ENCODE measurements at regions not wholly inside any gene's neighbourhood (a gene's known extent, or its start where the extent isn't known, plus 50 kb on each side); places are given as distances from the start of the nearest gene placed in this dataset.

DNA sequence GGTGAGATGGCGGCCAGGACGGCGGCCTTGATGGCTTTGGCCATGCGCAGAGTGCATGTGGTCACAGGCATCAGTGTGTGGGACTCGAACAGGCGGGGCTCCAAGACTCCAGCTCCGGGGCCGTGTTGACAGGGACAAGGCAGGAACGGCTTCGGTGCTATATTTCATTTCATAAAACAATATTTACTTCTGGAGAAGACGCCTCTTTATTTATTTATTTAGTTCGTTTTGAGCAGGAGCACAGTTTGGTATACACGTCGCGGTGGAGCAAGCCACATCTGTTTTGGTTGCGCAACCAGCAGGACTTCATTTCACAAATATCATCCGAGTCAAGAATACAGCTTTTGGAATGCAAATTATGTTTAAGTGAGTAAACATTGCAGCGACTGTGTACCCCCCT lies 166.7 kb upstream of the TSHZ3 start:
- TF ChIP-seq, protein P1, sequence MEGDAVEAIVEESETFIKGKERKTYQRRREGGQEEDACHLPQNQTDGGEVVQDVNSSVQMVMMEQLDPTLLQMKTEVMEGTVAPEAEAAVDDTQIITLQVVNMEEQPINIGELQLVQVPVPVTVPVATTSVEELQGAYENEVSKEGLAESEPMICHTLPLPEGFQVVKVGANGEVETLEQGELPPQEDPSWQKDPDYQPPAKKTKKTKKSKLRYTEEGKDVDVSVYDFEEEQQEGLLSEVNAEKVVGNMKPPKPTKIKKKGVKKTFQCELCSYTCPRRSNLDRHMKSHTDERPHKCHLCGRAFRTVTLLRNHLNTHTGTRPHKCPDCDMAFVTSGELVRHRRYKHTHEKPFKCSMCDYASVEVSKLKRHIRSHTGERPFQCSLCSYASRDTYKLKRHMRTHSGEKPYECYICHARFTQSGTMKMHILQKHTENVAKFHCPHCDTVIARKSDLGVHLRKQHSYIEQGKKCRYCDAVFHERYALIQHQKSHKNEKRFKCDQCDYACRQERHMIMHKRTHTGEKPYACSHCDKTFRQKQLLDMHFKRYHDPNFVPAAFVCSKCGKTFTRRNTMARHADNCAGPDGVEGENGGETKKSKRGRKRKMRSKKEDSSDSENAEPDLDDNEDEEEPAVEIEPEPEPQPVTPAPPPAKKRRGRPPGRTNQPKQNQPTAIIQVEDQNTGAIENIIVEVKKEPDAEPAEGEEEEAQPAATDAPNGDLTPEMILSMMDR (IDR thresholded peaks at IDR 0.05; ENCODE audit: poor library complexity), result no peak
- no peak for TF ChIP-seq EZH2 (IDR thresholded peaks at IDR 0.05; ENCODE audit: borderline replicate concordance)
- no peak for TF ChIP-seq EZH2phosphoT487 (IDR thresholded peaks at IDR 0.05; ENCODE audit: low read depth, severe bottlenecking, unreplicated experiment)
